SW 1271 (cell line): ENCODE measurements at regions not wholly inside any gene's neighbourhood (a gene's known extent, or its start where the extent isn't known, plus 50 kb on each side); places are given as distances from the start of the nearest gene placed in this dataset.

Source experiments
- DNase-seq, 2 experiments: peaks; one replicate each; lab custom pipeline; 2025; lab: John Stamatoyannopoulos, UW

DNA sequence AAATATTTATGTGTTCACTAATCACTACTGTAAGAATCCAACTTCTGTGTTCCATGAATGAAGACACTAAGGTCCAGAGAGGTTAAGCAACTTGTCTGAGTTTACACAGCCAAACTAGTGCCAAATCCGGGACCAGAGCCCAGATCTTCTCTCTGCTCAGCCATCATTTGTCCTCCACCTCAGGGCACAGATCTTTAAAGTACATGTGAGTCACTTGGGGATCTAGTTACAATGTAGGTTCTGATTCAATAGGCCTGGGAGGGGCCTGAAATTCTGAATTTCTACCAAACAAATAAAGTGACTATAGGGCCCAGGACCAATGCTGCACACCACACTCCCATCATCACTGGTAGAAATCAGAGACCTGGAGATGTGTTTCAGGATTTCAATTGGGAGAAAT, 162.9 kb downstream of the GXYLT1 start:
- DNase-seq, result no peak

DNA sequence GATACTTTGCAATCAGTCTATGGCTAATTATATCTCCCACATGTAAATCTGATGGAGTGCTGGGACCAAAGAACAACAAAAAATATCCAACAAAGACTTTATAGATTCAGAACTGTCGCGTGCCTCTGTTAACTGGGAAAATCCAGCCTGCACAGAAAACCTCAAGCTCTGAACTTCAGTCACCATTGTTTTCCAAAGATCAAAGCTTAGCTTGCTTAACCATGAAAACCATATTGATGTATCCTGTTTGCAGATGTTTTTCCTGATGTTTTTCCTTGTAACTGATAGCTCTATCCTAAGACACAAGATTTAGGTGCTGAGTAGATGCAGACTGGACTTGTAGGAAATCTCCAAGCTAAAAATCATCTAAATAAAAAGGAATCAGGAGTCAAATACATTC, 163.7 kb downstream of the GXYLT1 start:
- DNase-seq, result no peak

DNA sequence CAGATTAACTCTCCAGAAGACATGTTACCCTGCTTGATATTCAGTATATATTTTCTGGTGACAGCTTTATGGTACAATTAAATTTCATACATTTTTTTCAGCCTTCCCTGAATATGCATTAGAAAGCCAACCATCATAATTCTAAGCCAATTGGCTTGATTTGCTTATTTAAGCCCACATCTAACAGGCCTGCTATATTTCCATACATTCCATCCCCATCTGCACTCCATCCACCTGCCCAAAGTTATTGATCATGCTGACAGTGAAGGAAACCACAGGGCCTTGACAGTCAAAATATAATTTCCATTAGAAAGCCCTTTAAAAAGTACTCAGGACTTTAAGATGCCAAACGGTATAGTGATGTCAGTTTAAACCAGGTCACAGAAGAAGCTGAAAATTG, 164.3 kb downstream of the GXYLT1 start:
- DNase-seq, result no peak

DNA sequence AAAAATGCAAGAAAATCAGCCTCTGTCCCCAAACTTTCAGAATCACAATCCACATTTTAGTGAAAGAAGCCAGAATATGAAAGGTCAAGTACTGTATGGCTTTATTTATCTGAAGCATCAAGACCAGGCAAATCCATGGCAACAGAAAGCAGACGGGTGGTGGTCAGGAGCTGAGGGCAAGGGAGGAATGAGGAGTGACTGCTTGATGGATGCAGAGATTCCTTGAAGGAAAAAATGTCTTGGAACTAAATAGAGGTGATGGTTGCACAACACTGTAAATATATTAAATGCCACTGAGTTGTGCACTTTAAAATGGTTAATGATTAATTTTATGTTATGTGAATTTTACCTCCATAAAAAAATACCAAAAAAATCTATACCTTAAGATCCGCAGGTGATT, 165.1 kb downstream of the GXYLT1 start:
- DNase-seq, result no peak

DNA sequence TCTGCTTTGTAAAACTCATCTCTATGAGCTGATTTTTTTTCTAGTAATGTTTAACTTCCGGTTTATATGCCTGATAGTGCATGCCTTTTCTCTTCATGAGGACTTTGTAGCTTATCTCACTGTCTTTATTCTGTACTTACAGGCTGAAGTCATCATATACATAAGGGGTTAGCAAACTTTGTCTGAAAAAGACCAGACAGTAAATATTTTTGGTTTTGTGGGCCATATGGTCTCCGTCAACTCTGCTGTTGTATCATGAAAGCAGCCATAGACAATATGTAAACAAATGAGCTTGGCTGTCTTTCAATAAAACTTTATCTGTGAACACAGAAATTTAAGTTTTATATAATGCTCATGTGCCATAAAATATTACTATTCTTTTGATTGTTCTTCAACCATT, 172.1 kb downstream of the GXYLT1 start:
- DNase-seq, result no peak

DNA sequence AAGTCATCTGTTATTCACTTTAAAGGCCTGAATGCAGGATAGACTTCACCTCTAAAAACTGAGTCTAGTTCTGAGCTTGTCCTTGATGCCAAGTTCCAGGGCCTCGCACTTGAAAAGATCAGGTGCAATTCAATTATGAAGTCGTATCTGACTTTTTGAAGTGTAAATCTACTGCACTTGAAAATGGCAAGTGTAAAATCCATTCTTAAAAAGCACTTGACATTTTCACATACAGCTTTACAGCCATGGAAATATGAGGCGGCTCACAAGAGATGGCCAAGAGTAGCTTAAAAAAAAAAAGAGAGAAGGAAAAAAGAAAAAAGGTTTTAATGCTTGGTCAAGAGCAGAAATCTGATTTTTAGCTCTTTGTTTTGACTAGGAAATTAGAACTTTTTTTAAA, 172.5 kb downstream of the GXYLT1 start:
- DNase-seq, result no peak

DNA sequence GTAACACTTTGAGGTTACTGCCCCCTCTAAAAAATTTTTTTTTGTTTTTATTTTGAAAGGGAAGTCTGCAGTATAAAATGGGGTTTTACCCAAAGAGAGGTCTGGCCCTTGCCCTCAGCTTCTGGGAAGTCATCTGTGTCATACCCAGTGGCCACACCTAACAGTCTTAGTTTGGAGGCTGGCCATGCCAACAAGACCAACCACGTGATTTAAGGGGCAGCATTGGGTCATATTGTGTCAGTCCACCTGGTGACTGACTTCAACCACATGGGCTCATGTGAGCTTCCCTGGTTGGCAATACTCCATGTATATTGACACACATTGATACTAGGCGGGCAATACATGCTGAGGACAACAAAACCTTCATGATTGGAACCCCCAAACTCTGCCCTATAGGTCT, 173.9 kb downstream of the GXYLT1 start:
- DNase-seq, result no peak

DNA sequence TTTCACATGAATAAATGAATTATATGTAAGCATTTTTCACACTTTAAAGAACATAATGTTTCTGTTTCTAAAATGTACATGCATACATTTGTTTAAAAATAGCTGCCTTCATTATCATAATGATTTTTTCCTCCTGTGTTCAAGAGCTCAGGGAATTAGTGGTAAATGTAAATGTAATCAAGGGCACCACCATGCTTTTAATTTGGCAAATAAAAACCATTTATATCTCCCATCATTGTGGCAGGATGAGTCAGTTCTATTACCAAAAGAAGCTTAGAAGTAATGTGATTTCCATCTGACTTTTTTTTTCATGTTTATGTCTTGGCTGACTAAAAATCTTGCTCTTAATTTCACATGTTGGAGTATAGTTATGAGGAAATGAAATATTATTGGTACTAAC, 176.1 kb downstream of the GXYLT1 start:
- DNase-seq, result no peak

DNA sequence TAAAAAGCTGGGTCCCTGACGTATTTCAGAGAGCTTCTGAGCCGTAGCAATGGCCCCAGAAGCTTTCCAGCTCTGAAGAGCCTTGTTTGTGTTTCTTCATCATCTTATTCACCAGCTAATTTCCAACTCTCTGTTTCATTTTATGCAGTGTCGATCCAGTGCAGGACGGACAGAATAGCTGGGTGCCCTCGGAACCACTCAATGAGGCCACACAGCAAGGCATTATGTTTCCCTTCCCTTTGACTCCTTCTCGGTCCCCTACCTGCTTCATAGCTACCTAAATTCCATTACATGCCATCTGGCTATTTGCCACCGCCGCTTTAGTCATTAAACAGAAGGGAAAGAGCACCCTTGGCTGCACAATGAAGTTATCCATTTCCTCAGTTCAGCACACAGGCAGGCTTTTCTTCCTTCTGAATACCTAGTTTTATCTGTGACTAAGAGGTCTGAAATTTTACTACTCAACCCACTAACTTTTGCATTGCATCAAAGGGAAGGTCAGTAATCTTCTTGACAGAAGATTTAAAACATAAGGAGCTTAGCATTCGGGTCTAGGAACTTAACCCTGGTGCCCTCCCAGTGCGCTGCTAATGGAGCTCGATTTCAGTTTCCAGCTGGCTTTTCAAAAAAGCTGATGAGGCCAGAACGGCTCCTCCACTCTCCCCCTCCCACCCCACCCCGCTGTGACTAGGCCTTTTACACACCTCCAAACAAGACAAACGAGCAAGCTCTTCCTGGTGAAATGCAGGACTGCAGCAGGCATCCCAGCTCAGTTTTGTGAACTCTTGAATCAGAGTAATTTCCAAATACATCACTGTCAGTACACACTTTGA, 176.8 kb downstream of the GXYLT1 start:
- DNase-seq, result no peak

DNA sequence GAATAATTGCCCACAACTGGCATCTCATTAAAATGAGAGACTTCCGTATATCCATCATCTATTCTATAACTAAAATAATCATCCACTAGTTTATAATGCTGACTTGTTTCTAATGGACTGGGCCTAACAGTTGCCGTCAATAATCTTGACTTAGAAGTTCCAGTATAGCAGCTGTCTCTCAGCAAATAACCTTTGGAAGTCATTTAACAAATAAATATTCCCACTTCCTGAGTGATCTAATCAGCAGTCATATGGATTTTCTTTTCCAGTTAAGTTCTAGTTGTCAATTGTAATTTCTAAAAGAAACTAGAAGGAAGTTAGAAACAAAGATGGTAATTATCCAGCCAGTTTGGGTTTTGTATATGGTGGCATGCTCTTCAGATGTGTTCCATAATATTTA, 177.8 kb downstream of the GXYLT1 start:
- no peak for DNase-seq

DNA sequence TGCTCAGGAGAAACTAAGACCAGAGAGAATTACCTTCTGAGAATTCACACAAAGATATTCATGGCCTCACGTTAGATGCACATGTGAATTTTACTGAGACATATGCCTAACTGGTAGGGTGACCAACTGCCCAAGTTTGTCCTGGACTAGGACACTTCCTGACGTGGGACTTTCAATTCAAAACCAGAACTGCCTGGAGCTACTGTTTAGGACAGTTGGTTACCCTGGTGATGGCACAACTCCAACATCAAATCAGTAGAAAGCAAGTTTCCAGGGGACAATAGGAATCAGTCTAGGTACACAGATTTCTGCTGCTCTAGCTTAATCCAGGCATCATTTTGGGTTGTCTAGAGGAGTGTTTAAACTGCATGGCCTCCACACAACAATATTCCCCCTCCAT, 178.7 kb downstream of the GXYLT1 start:
- DNase-seq, result no peak

DNA sequence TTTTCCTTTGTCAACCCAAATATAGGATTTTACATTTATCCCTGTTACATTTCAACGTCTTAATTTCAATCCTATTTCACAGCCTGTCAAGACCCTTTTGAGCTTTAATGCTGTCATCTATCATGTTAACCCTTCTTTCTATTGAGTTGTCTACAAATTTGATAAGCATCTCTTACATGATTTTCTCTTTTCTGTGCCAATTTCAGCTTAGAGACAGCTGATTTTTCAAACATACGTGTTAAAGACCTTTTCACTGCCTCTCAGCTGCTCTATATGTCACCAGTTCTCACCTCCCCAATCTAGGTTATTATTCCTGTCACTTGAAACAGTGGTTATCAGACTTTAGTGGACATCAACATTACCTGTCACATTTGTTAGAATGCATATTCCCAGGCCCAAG, 181.3 kb downstream of the GXYLT1 start:
- no peak for DNase-seq

DNA sequence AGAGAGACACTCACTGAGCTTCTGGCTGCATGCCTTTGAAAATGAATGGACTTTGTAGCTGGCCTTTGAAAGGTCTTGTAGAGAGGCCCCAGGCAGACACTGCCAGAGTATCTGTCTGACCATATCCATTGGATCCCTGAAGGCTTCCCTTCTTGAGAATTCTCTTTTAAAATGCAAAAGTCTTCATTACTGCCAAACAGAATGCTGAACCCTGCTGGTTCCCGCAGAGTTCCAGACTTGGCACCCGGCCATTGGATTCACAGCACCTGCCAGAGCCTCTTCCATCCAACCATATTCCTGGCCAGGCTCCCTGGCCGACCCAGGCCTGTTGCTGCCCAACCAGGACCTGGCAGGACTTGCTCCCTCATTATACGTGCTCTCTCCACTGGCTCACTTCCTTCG, 182.5 kb downstream of the GXYLT1 start:
- no peak for DNase-seq

DNA sequence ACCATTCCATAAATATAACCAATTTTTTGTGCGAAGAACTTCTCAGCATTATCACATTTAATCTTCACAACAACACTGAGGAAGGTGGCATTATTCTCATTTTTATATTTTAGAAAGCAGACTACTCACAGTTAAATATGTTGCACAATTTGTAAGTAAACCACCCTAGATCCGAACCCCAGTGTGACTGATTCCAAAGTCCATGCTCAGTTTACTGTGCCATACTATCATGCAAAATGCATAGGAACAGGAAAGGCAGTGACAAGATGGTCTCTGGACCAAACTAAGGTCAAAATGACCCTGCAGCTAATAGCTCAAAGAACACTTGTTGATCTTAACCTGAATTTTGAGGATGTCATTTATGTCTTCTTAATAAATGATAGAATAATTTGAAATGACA, 185.4 kb downstream of the GXYLT1 start:
- no peak for DNase-seq

DNA sequence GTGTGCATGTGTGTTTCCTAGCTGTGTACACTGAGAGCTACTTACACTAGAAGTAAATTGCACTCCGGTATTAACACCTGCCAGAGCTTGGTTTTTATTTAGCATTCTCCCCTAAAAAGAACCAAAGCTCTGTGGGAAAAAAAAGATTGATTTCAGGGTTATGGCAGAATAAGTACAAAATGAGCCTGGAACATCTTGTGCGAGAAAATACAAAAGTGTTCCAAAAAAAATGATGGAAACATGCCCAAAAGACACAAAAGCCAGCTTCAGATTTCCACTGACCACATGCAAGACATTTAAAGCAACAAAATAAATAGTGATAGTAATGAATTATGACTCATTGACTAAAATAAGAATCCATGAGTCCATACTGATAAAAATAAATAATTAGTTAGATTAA, 188.3 kb downstream of the GXYLT1 start:
- DNase-seq, result no peak

DNA sequence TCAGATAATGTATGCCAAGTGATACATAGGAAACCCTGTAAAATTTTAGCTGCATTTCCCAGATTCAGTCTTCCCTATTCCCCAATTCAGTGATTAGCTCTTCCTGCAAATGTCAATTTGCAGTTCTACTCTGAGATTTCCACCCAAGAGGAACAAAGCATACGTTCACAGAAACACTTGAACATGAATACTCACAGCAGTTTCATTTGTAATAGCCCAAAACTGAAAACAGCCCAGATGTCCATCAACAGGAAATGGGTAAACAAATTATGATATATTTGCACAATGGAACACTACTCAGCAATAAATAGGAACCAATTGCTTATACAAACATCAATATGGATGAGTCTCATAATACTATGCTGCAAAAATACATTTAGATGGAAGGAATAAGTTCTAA, 194.2 kb downstream of the GXYLT1 start:
- no peak for DNase-seq

DNA sequence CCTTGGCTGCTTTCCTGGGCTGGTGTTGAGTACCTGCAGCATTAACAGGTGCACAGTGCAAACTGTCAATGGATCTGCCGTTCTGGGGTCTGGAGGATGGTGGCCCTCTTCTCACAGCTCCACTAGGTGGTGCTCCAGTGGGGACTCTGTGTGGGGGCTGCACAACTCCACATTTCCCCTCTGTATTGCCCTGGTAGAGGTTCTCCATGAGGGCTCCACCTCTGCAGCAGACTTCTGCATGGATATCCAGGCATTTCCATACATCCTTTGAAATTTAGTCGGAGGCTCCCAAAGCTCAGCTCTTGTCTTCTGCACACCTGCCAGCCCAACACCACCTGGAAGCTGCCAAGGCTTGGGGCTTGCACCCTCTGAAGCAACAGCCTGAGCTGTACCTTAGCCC, 198.6 kb downstream of the GXYLT1 start:
- no peak for DNase-seq

DNA sequence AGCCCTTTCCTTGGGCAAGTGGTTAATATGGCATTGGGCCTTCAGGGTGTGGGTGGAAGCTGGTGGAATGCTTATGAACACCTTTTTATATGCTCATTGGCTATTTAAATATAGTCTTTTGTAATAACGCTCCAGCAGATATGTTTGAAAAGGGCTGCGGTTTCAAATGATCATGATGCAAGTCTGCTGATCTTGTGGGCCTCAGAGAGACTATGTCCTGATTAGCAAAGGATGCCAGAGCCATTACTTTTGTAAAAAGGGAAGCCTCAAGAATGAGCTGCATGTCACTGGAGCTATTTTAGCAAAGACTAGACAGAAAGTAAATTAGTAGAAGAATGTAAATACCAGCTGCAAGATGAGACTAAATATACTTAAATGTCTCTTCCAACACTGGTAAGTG, 200.5 kb downstream of the GXYLT1 start:
- DNase-seq, result no peak

DNA sequence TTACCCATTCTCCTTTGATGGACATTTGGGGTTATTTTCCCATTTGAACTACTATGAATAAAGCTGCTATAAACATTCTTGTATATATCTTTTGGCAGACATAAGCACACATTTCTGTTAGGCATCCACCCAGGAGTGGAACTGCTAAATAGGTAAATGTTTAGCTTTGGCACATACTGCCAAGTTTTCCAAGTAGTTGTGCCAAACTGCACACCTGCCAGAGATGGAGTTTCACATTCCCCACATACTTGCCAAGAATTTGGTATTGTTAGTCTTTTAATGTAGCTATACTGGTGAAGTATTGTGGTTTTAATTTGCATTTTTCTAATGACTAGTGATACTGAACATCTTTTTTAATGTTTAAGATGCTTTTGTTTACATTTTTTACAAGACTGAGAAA, 201.0 kb downstream of the GXYLT1 start:
- DNase-seq, result no peak

DNA sequence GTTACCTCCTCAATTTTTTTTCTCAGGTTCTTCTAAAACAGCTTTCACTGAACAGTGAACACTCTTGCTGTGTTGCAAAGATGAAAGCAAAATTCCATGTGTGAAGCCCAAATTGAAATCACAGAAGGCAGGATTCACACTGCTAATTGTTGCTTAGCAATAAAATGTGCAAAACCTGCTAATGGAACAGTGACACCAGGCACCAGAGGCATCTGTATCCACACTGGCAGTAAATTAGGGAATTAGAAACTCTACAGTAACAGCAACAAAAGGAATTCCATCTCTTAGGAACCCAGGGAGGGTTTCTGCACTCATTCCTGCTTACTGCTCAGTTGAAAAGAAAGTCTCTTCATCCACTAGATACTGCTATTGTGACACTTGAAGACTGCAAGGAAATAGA, 202.3 kb downstream of the GXYLT1 start:
- no peak for DNase-seq

DNA sequence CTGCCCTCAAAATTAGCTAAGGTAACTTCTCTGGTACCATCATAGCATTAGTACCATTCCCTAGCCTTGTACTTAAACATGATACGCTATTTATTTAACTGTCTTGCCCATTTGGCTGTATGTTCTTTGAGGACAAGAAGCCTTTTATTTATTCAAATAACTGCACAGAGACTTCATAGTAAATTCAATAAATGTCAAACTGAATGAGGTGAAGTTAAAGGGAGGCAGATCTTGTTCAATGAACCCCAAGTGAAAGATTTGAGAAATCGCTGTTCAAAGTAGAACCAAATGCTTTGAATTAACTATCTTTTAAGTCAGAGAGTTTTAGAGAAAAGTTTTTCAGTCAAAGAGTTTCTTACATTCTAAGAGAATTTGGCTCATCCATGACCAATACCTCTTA, 203.6 kb downstream of the GXYLT1 start:
- DNase-seq, result no peak

DNA sequence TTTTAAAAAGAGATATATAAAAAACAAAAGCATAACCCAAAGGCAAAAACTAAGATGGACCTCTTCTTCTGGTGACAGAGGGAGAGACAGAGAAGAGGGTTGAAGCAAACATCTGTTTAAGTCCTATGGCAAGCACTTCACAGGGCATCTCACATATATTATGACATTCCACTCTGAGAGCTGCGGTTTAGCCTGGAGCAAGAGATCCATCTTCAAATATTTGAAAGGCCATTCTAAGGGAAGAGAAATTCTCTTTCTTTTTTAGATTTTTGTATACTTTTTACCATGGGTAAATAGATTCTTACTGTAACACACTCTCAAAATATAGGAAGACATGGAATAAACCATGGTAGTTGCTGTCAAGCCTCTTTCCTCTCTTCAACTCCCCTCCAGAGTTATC, 204.1 kb downstream of the GXYLT1 start:
- no peak for DNase-seq

DNA sequence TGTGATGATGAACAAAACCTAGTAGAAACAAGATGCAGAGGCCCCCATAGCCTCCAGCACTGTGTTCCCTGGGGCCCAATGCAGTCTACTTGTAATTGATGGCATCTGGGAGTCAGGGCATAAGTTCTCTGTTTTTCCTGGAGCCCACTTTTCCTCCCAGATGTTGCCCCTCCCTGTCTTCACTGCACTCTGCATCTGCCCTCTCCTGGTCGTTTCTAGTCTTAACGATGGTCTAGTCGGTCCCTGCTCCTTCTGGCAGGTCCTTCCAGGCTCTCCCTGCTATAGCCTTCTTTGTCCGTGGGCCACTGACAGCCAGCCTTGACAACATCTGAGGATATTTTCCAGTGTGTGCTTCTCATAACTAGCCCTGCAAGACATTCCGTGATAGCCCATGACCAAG, 208.3 kb downstream of the GXYLT1 start:
- no peak for DNase-seq

DNA sequence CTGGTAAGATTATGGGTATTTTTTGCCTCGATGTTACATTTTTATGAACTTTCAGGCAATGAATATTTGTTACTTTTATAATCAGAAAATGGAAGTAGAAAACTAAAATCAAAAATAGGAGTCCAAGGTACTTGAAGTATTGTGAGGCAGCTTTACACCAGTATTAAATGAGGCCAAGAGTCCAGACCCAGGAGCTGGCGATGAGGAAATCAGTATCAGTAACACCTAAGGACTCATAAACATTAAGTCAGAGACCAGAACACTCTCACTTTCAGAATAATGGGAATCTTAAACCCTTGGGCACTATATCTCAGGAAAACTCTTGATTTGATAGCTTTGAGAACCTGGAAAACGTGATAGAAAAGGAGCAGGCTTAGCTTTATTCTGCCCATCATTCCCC, 208.8 kb downstream of the GXYLT1 start:
- no peak for DNase-seq
